HepG2 (cell line): ENCODE measurements at regions not wholly inside any gene's neighbourhood (a gene's known extent, or its start where the extent isn't known, plus 50 kb on each side); places are given as distances from the start of the nearest gene placed in this dataset.

Experiments used
- ATAC-seq: fragments of 200-7000 bp; cut with Tn5 transposase; 3 replicates; pipeline ENCODE4 v1.9.1; 2020; ENCODE audit warnings: mild to moderate bottlenecking, moderate library complexity
- BruUV-seq: library from RNA; stranded (reverse); fragments of 400-500 nt; replicated peaks from 2 replicates; lab custom pipeline; 2021; lab: Mats Ljungman, UMichigan
- CTCF ChIA-PET: fragments of 300-600 bp; formaldehyde crosslinking; extraction: SDS; loops from one replicate; lab custom pipeline; 2021; ENCODE audit warnings: low total read pairs, inconsistent platforms, low intra/inter-chr PET ratio; lab: Yijun Ruan, JAX
- POLR2A ChIA-PET: fragments of 350-600 bp; sonication (Branson Sonifier 250); formaldehyde crosslinking; loops from one replicate; lab custom pipeline; 2020; ENCODE audit warnings: antibody characterized with exemption, inconsistent platforms; lab: Yijun Ruan, JAX
- DNase-seq: peaks from one replicate; pipeline ENCODE4 v3.0.0-alpha.2; 2015; ENCODE audit warnings: low spot score
- FAIRE-seq: peaks from 3 replicates; lab custom pipeline; 2011; peaks lifted over from hg19 to GRCh38; lab: Jason Lieb, UNC
- H2AFZ ChIP-seq: one replicate; pipeline ENCODE4 v1.6.1; 2011; ENCODE audit warnings: low read length, inconsistent platforms
- H3K27ac ChIP-seq: fragments of 300-600 bp; 3 replicates; pipeline ENCODE4 v1.8.0; 2011; ENCODE audit warnings: mixed run types, mild to moderate bottlenecking, mixed read lengths, low read length, inconsistent platforms; ENCODE audit not compliant: insufficient read depth; ENCODE audit errors: extremely low read length
- H3K27me3 ChIP-seq, 2 experiments: fragments of 200-600 bp in 1 of 2; 2 replicates in 1 of 2; 3 replicates in 1 of 2; pipeline versions ENCODE4 v1.6.0 to v1.8.0; 2011; ENCODE audit warnings: low read length in 2 of 2, mild to moderate bottlenecking in 2 of 2, moderate library complexity in 2 of 2, inconsistent platforms in 1 of 2; ENCODE audit not compliant: insufficient read depth in 2 of 2, control insufficient read depth in 1 of 2
- H3K36me3 ChIP-seq, 2 experiments: fragments of 200-600 bp in 1 of 2; replicated peaks in 1 of 2; 2 replicates in 1 of 2; 3 replicates in 1 of 2; pipeline versions ENCODE4 v1.5.1 to v1.8.0; 2011; ENCODE audit warnings: low read length in 2 of 2, inconsistent platforms in 1 of 2; ENCODE audit not compliant: insufficient read depth in 2 of 2, control insufficient read depth in 1 of 2
- H3K4me1 ChIP-seq: 2 replicates; pipeline ENCODE4 v1.5.1; 2012; ENCODE audit warnings: low read length, inconsistent platforms; ENCODE audit not compliant: insufficient read depth
- H3K4me2 ChIP-seq: 2 replicates; pipeline ENCODE4 v1.6.0; 2011; ENCODE audit warnings: low read depth, low read length, inconsistent platforms
- H3K4me3 ChIP-seq, 3 experiments: fragments of 200-600 bp in 1 of 3; sonication (generic), shearing (Covaris generic) in 1 of 3; replicated peaks in 1 of 3; 2 replicates each; pipeline ENCODE4 v1.5.1; 2011 to 2016; ENCODE audit warnings: low read length in 3 of 3, inconsistent platforms in 2 of 3, low read depth in 2 of 3, mild to moderate bottlenecking in 2 of 3, control low read depth in 1 of 3, mixed read lengths in 1 of 3; ENCODE audit not compliant: insufficient read depth in 1 of 3
- H3K79me2 ChIP-seq: one replicate; pipeline ENCODE4 v1.6.1; 2011; ENCODE audit warnings: low read length, inconsistent platforms; ENCODE audit not compliant: insufficient read depth
- H3K9ac ChIP-seq: 2 replicates; pipeline ENCODE4 v1.6.0; 2011; ENCODE audit warnings: mild to moderate bottlenecking, low read depth, low read length, inconsistent platforms; ENCODE audit not compliant: insufficient read depth
- H3K9me3 ChIP-seq: 2 replicates; pipeline ENCODE4 v1.5.1; 2012; ENCODE audit warnings: mild to moderate bottlenecking, low read length
- H4K20me1 ChIP-seq: 2 replicates; pipeline ENCODE4 v1.6.0; 2011; ENCODE audit warnings: inconsistent platforms, mild to moderate bottlenecking, low read length, moderate library complexity; ENCODE audit not compliant: insufficient read depth
- HNF4G ChIP-seq, 2 experiments: sonication (generic) in 1 of 2; formaldehyde crosslinking in 1 of 2; IDR thresholded peaks; 2 replicates each; pipeline versions ENCODE4 v1.4.0 to v1.6.1; 2011 to 2020; ENCODE audit warnings: borderline replicate concordance in 2 of 2, low read depth in 2 of 2, mild to moderate bottlenecking in 2 of 2, low read length in 1 of 2, missing genetic modification reagents in 1 of 2, moderate library complexity in 1 of 2
- LCORL ChIP-seq, 2 experiments: fragments of 450-650 bp in 1 of 2; sonication (generic) in 1 of 2; formaldehyde crosslinking in 1 of 2; IDR thresholded peaks; 2 replicates each; pipeline versions ENCODE4 v1.5.0 to v1.6.1; 2017 to 2020; ENCODE audit warnings: antibody characterized with exemption in 1 of 2, missing genetic modification reagents in 1 of 2
- MAFF ChIP-seq: IDR thresholded peaks from 2 replicates; pipeline ENCODE4 v1.6.1; 2011; ENCODE audit warnings: low read depth, low read length, improper control_type of control experiment
- MAFK ChIP-seq, 2 experiments: IDR thresholded peaks in 1 of 2; conservative IDR thresholded peaks in 1 of 2; 2 replicates each; pipeline ENCODE4 v1.6.1; 2011; ENCODE audit warnings: improper control_type of control experiment in 2 of 2, low read length in 2 of 2
- PLRG1 ChIP-seq: fragments of 450-650 bp; conservative IDR thresholded peaks from 2 replicates; pipeline ENCODE4 v1.6.1; 2016
- POGK ChIP-seq: sonication (generic); formaldehyde crosslinking; conservative IDR thresholded peaks from 2 replicates; pipeline ENCODE4 v1.8.0; 2022; ENCODE audit warnings: mild to moderate bottlenecking, moderate library complexity, missing genetic modification reagents
- SNAPC2 ChIP-seq: sonication (generic); formaldehyde crosslinking; IDR thresholded peaks from 2 replicates; pipeline ENCODE4 v1.8.1; 2022; ENCODE audit warnings: mild to moderate bottlenecking, missing genetic modification reagents
- ZBTB40 ChIP-seq, 2 experiments: fragments of 450-650 bp in 1 of 2; sonication (generic) in 1 of 2; formaldehyde crosslinking in 1 of 2; IDR thresholded peaks; 2 replicates each; pipeline versions ENCODE4 v1.6.1 to v1.8.0; 2016 to 2022; ENCODE audit warnings: antibody characterized with exemption in 1 of 2, mild to moderate bottlenecking in 1 of 2, missing genetic modification reagents in 1 of 2
- ZNF337 ChIP-seq: sonication (generic); formaldehyde crosslinking; IDR thresholded peaks from 2 replicates; pipeline ENCODE4 v1.5.1; 2020; ENCODE audit warnings: missing genetic modification reagents, low read depth, mild to moderate bottlenecking, borderline replicate concordance
- ZNF563 ChIP-seq: sonication (generic); formaldehyde crosslinking; IDR thresholded peaks from 2 replicates; pipeline ENCODE4 v1.8.0; 2022; ENCODE audit warnings: mild to moderate bottlenecking, moderate library complexity, missing genetic modification reagents
- WGBS: methylation state at CpG from one replicate; pipeline ENCODE4 v1.1.6; 2017; ENCODE audit warnings: low lambda C conversion rate; 5-methylcytosine and 5-hydroxymethylcytosine counted together
- in situ Hi-C: cut with HindIII; loops from 2 replicates; pipeline ENCODE4 v1.10.0; 2017; ENCODE audit warnings: low pct_unique_long_range_greater_than_20kb; ENCODE audit not compliant: extremely low pct_ligation_motif_present
- intact Hi-C: fragments of 100-400 bp; cut with micrococcal nuclease; formaldehyde crosslinking; loops from one replicate; pipeline ENCODE4 v1.10.0; 2022; ENCODE audit not compliant: unreplicated experiment

GRCh38 chr6:169044381-169045230 is 209.0 kb downstream of the THBS2 start:
- H3K4me3 ChIP-seq: no peak overlapping the region
- intact Hi-C loops (no loop called here), in situ Hi-C loops (no loop called here)
- H3K4me2 ChIP-seq: no peak overlapping the region
- ChIA-PET POLR2A (no interaction called here), CTCF (no interaction called here)
- no peaks in the 10 kb centered on the region for H3K9me3 ChIP-seq
- H4K20me1 ChIP-seq: no peaks in the 10 kb centered on the region
- ATAC-seq (no peak), DNase-seq (no peak), FAIRE-seq (no peak)
- H3K27ac ChIP-seq: no peak overlapping the region
- no peaks in the 10 kb centered on the region for H3K79me2 ChIP-seq
- WGBS: 10% methylated on average over 13 of the region's 14 CpGs
- BruUV-seq: no TSS peak
- peaks cover 0 to 44% of the 10 kb centered on the region in 2 experiments for H3K27me3 ChIP-seq
- H2AFZ ChIP-seq: no peak overlapping the region
- H3K9ac ChIP-seq: no peak overlapping the region
- H3K36me3 ChIP-seq: no peaks in the 10 kb centered on the region
- no peaks in the 10 kb centered on the region for H3K4me1 ChIP-seq
- no peak for TF ChIP-seq ZNF563
- peak in 1 of 2 experiments; percentile 60; a peak in 2 of 4 replicates for TF ChIP-seq MAFK (conservative IDR thresholded peaks at IDR 0.05 in 1 of 2, IDR thresholded peaks at IDR 0.05 in 1 of 2; ENCODE audit: low read length in 2 of 2)
- TF ChIP-seq LCORL (IDR thresholded peaks at IDR 0.05): no peak
- TF ChIP-seq LCORL (CRISPR knock-in tag; IDR thresholded peaks at IDR 0.05): no peak
- TF ChIP-seq POGK (CRISPR knock-in tag): no peak
- no peak for TF ChIP-seq HNF4G (IDR thresholded peaks at IDR 0.05; ENCODE audit: borderline replicate concordance, low read depth, low read length)
- TF ChIP-seq HNF4G (CRISPR knock-in tag; IDR thresholded peaks at IDR 0.05; ENCODE audit: borderline replicate concordance, low read depth): no peak
- no peak for TF ChIP-seq SNAPC2
- TF ChIP-seq ZBTB40 (IDR thresholded peaks at IDR 0.05): no peak
- no peak for TF ChIP-seq ZBTB40 (CRISPR knock-in tag; IDR thresholded peaks at IDR 0.05)
- no peak for TF ChIP-seq ZNF337 (CRISPR knock-in tag)
- TF ChIP-seq MAFF: 0 out of 2 replicates have a peak, but pooled peaks have one; percentile 19
- TF ChIP-seq PLRG1: no peak
